PC-9 (cell line): ENCODE measurements at regions not wholly inside any gene's neighbourhood (a gene's known extent, or its start where the extent isn't known, plus 50 kb on each side); places are given as distances from the start of the nearest gene placed in this dataset.

Source experiments
- EZH2 ChIP-seq: fragments of 200-600 bp; sonication (generic); IDR thresholded peaks from 2 replicates; pipeline ENCODE4 v1.8.0; 2017; ENCODE audit warnings: antibody characterized with exemption, low read depth
- TF ChIP-seq, protein P1 (sequence below): fragments of 200-600 bp; sonication (generic); conservative IDR thresholded peaks from 2 replicates; pipeline ENCODE4 v1.6.1; 2017; ENCODE audit warnings: mixed run types, antibody characterized with exemption, mild to moderate bottlenecking, moderate library complexity

DNA sequence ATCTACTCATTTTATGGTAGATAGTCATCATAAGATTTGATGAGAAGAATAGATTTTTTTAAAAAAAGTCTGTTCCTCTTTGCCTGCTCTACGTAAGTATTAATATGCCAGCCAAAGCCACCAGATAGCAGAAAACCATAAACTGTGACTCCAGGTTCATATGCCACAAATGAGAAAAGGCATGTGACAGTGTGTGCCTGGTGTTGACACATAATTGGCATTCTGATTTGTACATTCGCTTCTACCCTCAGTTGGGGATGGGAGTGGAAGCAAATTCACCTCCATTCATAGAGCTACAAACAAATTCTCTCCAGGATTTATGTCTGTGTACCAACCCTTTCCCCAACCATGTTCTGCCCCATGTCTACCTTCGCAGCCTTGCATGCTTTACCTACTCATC, 391.6 kb downstream of the PMP22 start:
- TF ChIP-seq, protein P1, sequence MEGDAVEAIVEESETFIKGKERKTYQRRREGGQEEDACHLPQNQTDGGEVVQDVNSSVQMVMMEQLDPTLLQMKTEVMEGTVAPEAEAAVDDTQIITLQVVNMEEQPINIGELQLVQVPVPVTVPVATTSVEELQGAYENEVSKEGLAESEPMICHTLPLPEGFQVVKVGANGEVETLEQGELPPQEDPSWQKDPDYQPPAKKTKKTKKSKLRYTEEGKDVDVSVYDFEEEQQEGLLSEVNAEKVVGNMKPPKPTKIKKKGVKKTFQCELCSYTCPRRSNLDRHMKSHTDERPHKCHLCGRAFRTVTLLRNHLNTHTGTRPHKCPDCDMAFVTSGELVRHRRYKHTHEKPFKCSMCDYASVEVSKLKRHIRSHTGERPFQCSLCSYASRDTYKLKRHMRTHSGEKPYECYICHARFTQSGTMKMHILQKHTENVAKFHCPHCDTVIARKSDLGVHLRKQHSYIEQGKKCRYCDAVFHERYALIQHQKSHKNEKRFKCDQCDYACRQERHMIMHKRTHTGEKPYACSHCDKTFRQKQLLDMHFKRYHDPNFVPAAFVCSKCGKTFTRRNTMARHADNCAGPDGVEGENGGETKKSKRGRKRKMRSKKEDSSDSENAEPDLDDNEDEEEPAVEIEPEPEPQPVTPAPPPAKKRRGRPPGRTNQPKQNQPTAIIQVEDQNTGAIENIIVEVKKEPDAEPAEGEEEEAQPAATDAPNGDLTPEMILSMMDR, result peak; percentile 41; the same call in 1 of the 2 replicates
- TF ChIP-seq EZH2, result no peak
